GM23248 (cell line): ENCODE measurements at regions not wholly inside any gene's neighbourhood (a gene's known extent, or its start where the extent isn't known, plus 50 kb on each side); places are given as distances from the start of the nearest gene placed in this dataset.

Experiments used
- EZH2 ChIP-seq: fragments of 200-600 bp; sonication (generic); IDR thresholded peaks from 2 replicates; pipeline ENCODE4 v1.6.1; 2018; ENCODE audit warnings: antibody characterized with exemption, mild to moderate bottlenecking; ENCODE audit not compliant: insufficient read depth, poor library complexity, severe bottlenecking
- EZH2phosphoT487 ChIP-seq: fragments of 200-600 bp; sonication (generic); IDR thresholded peaks from 2 replicates; pipeline ENCODE4 v1.6.1; 2018; ENCODE audit warnings: antibody characterized with exemption, moderate library complexity, mild to moderate bottlenecking, low read depth; ENCODE audit not compliant: insufficient read depth

DNA sequence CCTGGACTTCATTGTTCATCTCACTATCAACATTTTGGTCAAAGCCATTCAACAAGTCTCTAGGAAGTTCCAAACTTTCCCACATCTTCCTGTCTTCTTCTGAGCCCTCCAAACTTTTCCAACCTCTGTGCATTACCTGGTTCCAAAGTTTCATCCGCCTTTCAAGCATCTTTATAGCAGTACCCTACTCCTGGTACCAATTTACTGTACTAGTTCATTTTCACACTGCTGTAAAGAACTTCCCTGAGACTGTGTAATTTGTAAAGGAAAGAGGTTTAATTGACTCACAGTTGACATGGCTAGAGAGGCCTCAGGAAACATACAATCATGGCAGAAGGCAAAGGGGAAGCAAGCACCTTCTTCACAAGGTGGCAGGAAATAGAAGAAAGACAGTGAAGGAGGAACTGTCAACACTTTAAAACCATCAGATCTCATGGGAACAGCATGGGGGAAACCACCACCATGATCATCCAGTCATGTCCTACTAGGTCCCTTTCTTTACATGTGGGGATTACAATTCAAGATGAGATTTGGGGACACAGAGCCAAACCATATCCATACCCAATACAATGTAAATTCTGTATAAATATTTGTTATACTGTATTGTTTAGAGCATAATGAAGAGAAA lies 109.7 kb downstream of the C12orf75 start:
- no peak for TF ChIP-seq EZH2phosphoT487
- TF ChIP-seq EZH2: no peak
